Osteoblast (primary cell): ENCODE measurements at regions not wholly inside any gene's neighbourhood (a gene's known extent, or its start where the extent isn't known, plus 50 kb on each side); places are given as distances from the start of the nearest gene placed in this dataset.
"Not testable (repeated sequence)": the region's sequence is repeated elsewhere in the genome, so short reads cannot be mapped to it uniquely, and the experiment has no call there.

Experiments used
- DNase-seq: peaks from one replicate; pipeline ENCODE4 v3.0.0; 2011; ENCODE audit warnings: low spot score, mixed read lengths; ENCODE audit not compliant: insufficient read length; ENCODE audit errors: missing footprints
- H2AFZ ChIP-seq: 2 replicates; pipeline ENCODE4 v1.6.0; 2011; ENCODE audit warnings: mild to moderate bottlenecking, low read length
- H3K27ac ChIP-seq: 2 replicates; pipeline ENCODE4 v1.5.1; 2011; ENCODE audit warnings: mild to moderate bottlenecking, low read depth, low read length, moderate library complexity
- H3K27me3 ChIP-seq: 2 replicates; pipeline ENCODE4 v1.6.0; 2012; ENCODE audit warnings: mild to moderate bottlenecking, control low read depth, inconsistent platforms, low read length, moderate library complexity; ENCODE audit not compliant: insufficient read depth
- H3K36me3 ChIP-seq: 2 replicates; pipeline ENCODE4 v1.5.1; 2011; ENCODE audit warnings: mild to moderate bottlenecking, low read length, control low read depth, moderate library complexity; ENCODE audit not compliant: insufficient read depth
- H3K4me1 ChIP-seq: 2 replicates; pipeline ENCODE4 v1.5.1; 2011; ENCODE audit warnings: mild to moderate bottlenecking, low read length, control low read depth, moderate library complexity; ENCODE audit not compliant: insufficient read depth
- H3K4me2 ChIP-seq: 2 replicates; pipeline ENCODE4 v1.6.0; 2011; ENCODE audit warnings: mild to moderate bottlenecking, low read length; ENCODE audit not compliant: insufficient read depth
- H3K4me3 ChIP-seq: fragments of 200-600 bp; sonication (generic); 3 replicates; pipeline ENCODE4 v1.5.1; 2012; ENCODE audit warnings: mild to moderate bottlenecking, low read length, inconsistent platforms; ENCODE audit not compliant: insufficient read depth
- H3K79me2 ChIP-seq: 2 replicates; pipeline ENCODE4 v1.6.0; 2012; ENCODE audit warnings: mild to moderate bottlenecking, low read length, control low read depth, inconsistent platforms; ENCODE audit not compliant: insufficient read depth
- H3K9me3 ChIP-seq: 2 replicates; pipeline ENCODE4 v1.5.1; 2011; ENCODE audit warnings: low read depth, low read length, control low read depth
- H4K20me1 ChIP-seq: 2 replicates; pipeline ENCODE4 v1.6.0; 2012; ENCODE audit warnings: mild to moderate bottlenecking, low read length, control low read depth; ENCODE audit not compliant: insufficient read depth
- TF ChIP-seq, protein P1 (sequence below): IDR thresholded peaks from 2 replicates; pipeline ENCODE4 v1.5.1; 2011; ENCODE audit warnings: mild to moderate bottlenecking, low read depth, low read length, moderate library complexity; ENCODE audit errors: extremely low read depth

DNA sequence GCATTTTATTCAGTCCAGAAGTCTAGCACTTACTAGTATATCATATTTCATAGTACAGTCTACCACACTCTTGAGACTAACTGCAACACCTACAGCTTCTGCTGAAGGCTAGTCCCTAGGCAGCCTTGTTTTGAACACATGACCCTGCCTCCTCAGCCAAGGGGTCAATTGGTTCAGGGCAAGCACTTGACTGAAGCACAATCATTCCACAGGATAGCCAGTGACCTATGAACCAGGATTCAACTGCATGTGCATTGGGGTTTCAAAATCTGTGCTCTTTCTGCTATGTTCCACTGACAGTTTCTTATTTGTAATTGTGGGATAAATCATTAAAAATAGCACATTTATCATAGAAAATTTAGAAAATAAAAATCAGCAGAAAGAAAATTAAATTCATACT is 186.8 kb downstream of the TMEM161B start:
- no peak overlapping the region for H2AFZ ChIP-seq
- no peaks in the 10 kb centered on the region for H3K9me3 ChIP-seq
- H3K27ac ChIP-seq: no peak overlapping the region
- no peak overlapping the region for H3K4me2 ChIP-seq
- H3K4me3 ChIP-seq: no peak overlapping the region
- H4K20me1 ChIP-seq: no peaks in the 10 kb centered on the region
- TF ChIP-seq, protein P1, sequence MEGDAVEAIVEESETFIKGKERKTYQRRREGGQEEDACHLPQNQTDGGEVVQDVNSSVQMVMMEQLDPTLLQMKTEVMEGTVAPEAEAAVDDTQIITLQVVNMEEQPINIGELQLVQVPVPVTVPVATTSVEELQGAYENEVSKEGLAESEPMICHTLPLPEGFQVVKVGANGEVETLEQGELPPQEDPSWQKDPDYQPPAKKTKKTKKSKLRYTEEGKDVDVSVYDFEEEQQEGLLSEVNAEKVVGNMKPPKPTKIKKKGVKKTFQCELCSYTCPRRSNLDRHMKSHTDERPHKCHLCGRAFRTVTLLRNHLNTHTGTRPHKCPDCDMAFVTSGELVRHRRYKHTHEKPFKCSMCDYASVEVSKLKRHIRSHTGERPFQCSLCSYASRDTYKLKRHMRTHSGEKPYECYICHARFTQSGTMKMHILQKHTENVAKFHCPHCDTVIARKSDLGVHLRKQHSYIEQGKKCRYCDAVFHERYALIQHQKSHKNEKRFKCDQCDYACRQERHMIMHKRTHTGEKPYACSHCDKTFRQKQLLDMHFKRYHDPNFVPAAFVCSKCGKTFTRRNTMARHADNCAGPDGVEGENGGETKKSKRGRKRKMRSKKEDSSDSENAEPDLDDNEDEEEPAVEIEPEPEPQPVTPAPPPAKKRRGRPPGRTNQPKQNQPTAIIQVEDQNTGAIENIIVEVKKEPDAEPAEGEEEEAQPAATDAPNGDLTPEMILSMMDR: no peak
- H3K27me3 ChIP-seq: no peaks in the 10 kb centered on the region
- H3K4me1 ChIP-seq: no peaks in the 10 kb centered on the region
- no peaks in the 10 kb centered on the region for H3K79me2 ChIP-seq
- DNase-seq: no peak
- H3K36me3 ChIP-seq: no peaks in the 10 kb centered on the region

DNA sequence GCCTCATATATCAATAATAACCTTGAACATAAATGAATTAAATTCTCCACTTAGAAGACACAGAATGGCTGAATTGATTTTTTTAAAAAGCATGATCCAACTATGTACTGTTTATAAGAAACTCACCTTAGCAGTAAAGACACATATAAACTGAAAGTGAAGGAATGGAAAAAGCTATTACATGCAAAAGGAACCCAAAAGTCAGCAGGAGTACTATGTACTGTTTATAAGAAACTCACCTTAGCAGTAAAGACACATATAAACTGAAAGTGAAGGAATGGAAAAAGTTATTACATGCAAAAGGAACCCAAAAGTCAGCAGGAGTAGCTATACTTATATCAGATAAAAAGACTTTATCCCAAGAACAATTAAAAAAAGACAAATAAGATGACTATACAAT is 204.8 kb downstream of the TMEM161B start:
- Histone ChIP-seq H2AFZ (no peak overlapping the region), H3K4me2 (no peak overlapping the region), H3K4me1 (no peaks in the 10 kb centered on the region), H3K79me2 (no peaks in the 10 kb centered on the region), H4K20me1 (no peaks in the 10 kb centered on the region), H3K36me3 (no peaks in the 10 kb centered on the region), H3K27me3 (no peaks in the 10 kb centered on the region), H3K27ac (no peak overlapping the region), H3K4me3 (no peak overlapping the region), H3K9me3 (no peaks in the 10 kb centered on the region)
- TF ChIP-seq, protein P1: no peak
- no peak for DNase-seq

DNA sequence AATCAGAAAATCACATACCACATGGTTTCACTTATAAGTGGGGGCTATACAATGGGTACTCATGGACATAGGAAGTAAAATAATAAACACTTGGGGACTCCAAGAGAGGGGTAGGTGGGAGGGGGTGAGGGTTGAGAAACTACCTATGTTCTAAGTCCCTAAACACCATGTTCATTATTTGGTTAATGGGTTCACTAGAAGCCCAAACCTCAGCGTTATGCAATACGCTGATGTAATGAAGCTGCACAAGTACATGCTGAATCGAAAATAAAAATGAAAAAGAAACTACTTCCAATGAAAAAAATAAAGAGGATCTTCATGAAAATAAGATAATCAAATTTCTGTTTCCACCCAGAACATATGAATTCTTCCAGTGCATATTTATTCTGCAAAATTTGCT is 208.5 kb downstream of the TMEM161B start:
- TF ChIP-seq, protein P1: no peak
- no peak for DNase-seq
- Histone ChIP-seq H3K27ac (no peak overlapping the region), H2AFZ (no peak overlapping the region), H3K27me3 (no peaks in the 10 kb centered on the region), H3K4me2 (no peak overlapping the region), H3K9me3 (no peaks in the 10 kb centered on the region), H3K36me3 (no peaks in the 10 kb centered on the region), H4K20me1 (no peaks in the 10 kb centered on the region), H3K79me2 (no peaks in the 10 kb centered on the region), H3K4me1 (no peaks in the 10 kb centered on the region), H3K4me3 (no peak overlapping the region)

DNA sequence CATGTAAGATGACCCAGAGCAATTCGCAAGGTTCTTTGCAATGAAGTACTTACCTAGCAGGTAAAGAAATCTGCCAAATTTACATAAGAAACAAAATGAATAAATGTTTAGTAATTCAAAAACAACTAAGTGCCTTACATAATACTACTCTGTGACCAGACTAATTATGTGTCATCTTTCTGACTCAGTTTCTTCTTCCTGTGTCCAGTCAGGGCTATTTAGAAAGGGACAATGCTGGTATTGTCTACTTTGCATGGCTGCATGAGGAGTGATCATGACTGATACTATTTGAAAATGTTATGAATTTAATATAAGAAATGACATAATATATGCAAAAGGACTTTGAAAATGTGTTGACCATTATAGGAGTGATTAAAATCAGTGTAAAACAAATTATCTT is 210.0 kb downstream of the TMEM161B start:
- H3K4me2 ChIP-seq: no peak overlapping the region
- no peak overlapping the region for H2AFZ ChIP-seq
- H4K20me1 ChIP-seq: no peaks in the 10 kb centered on the region
- H3K27me3 ChIP-seq: no peaks in the 10 kb centered on the region
- no peak for DNase-seq
- H3K4me3 ChIP-seq: no peak overlapping the region
- no peaks in the 10 kb centered on the region for H3K4me1 ChIP-seq
- H3K36me3 ChIP-seq: no peaks in the 10 kb centered on the region
- TF ChIP-seq, protein P1: no peak
- no peaks in the 10 kb centered on the region for H3K9me3 ChIP-seq
- no peak overlapping the region for H3K27ac ChIP-seq
- no peaks in the 10 kb centered on the region for H3K79me2 ChIP-seq

DNA sequence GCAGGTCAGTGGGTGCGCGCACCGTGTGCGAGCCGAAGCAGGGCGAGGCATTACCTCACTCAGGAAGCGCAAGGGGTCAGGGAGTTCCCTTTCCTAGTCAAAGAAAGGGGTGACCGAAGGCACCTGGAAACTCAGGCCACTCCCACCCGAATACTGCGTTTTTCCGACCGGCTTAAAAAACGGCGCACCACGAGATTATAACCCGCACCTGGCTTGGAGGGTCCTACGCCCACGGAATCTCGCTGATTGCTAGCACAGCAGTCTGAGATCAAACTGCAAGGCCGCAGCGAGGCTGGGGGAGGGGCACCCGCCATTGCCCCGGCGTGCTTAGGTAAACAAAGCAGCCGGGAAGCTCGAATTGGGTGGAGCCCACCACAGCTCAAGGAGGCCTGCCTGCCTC is 216.2 kb downstream of the TMEM161B start:
- not testable (repeated sequence) for H3K4me3 ChIP-seq, DNase-seq, H3K27ac ChIP-seq, H3K79me2 ChIP-seq, H4K20me1 ChIP-seq, H2AFZ ChIP-seq, H3K4me1 ChIP-seq, H3K4me2 ChIP-seq, H3K36me3 ChIP-seq, H3K9me3 ChIP-seq, H3K27me3 ChIP-seq
